A673 (cell line): ENCODE measurements at regions not wholly inside any gene's neighbourhood (a gene's known extent, or its start where the extent isn't known, plus 50 kb on each side); places are given as distances from the start of the nearest gene placed in this dataset.

Source experiments
- BruUV-seq: library from RNA; stranded (reverse); fragments of 400-500 nt; replicated peaks from 2 replicates; lab custom pipeline; 2021; lab: Mats Ljungman, UMichigan
- CTCF ChIA-PET: fragments of 300-600 bp; sonication (Branson Sonifier 250); formaldehyde crosslinking; loops from one replicate; lab custom pipeline; 2022; ENCODE audit warnings: antibody characterized with exemption; lab: Charles Lee
- POLR2A ChIA-PET: fragments of 300-600 bp; sonication (Branson Sonifier 250); formaldehyde crosslinking; loops from one replicate; lab custom pipeline; 2022; ENCODE audit warnings: antibody characterized with exemption; ENCODE audit not compliant: low non-redundant PET; lab: Charles Lee
- DNase-seq: peaks from one replicate; pipeline ENCODE4 v3.0.0-alpha.2; 2015; ENCODE audit warnings: low spot score
- H3K27ac ChIP-seq: fragments of 200-600 bp; sonication (generic); 2 replicates; pipeline ENCODE4 v1.5.1; 2016; ENCODE audit warnings: mixed run types, low read depth, mild to moderate bottlenecking, mixed read lengths, antibody characterized with exemption, low read length; ENCODE audit not compliant: poor library complexity, severe bottlenecking
- H3K27me3 ChIP-seq: fragments of 200-600 bp; sonication (generic); replicated peaks from 2 replicates; pipeline ENCODE4 v1.6.1; 2017; ENCODE audit warnings: mixed run types, low read depth, mild to moderate bottlenecking, mixed read lengths, antibody characterized with exemption, low read length; ENCODE audit not compliant: insufficient read depth, poor library complexity
- H3K36me3 ChIP-seq: fragments of 200-600 bp; sonication (generic); 2 replicates; pipeline ENCODE4 v1.6.1; 2016; ENCODE audit warnings: mixed run types, mild to moderate bottlenecking, mixed read lengths, antibody characterized with exemption, low read length; ENCODE audit not compliant: insufficient read depth, poor library complexity, severe bottlenecking
- H3K4me1 ChIP-seq: fragments of 200-600 bp; sonication (generic); 2 replicates; pipeline ENCODE4 v1.6.1; 2017; ENCODE audit warnings: mixed run types, mild to moderate bottlenecking, mixed read lengths, antibody characterized with exemption, low read length; ENCODE audit not compliant: insufficient read depth, poor library complexity, severe bottlenecking
- H3K4me3 ChIP-seq: fragments of 200-600 bp; sonication (generic); 2 replicates; pipeline ENCODE4 v1.5.1; 2016; ENCODE audit warnings: low read depth, mixed run types, mild to moderate bottlenecking, mixed read lengths, low read length; ENCODE audit not compliant: poor library complexity, severe bottlenecking
- H3K9me3 ChIP-seq: fragments of 200-600 bp; sonication (generic); 2 replicates; pipeline ENCODE4 v1.6.1; 2016; ENCODE audit warnings: mixed run types, low read depth, mild to moderate bottlenecking, mixed read lengths, antibody characterized with exemption, low read length; ENCODE audit not compliant: poor library complexity, severe bottlenecking
- EZH2 ChIP-seq: fragments of 200-600 bp; sonication (generic); IDR thresholded peaks from 2 replicates; pipeline ENCODE4 v1.6.1; 2017; ENCODE audit warnings: borderline replicate concordance, low read depth, mild to moderate bottlenecking, mixed read lengths, antibody characterized with exemption, low read length; ENCODE audit not compliant: poor library complexity, severe bottlenecking
- intact Hi-C: fragments of 100-400 bp; cut with micrococcal nuclease; formaldehyde crosslinking; loops from one replicate; pipeline ENCODE4 v1.10.0; 2022; ENCODE audit not compliant: unreplicated experiment
- TF ChIP-seq, protein P1 (sequence below): fragments of 300-800, 200-600 bp; sonication (generic); conservative IDR thresholded peaks from 2 replicates; pipeline ENCODE4 v1.5.1; 2017; ENCODE audit warnings: low read depth, mild to moderate bottlenecking, antibody characterized with exemption, low read length, moderate library complexity, mixed read lengths

DNA sequence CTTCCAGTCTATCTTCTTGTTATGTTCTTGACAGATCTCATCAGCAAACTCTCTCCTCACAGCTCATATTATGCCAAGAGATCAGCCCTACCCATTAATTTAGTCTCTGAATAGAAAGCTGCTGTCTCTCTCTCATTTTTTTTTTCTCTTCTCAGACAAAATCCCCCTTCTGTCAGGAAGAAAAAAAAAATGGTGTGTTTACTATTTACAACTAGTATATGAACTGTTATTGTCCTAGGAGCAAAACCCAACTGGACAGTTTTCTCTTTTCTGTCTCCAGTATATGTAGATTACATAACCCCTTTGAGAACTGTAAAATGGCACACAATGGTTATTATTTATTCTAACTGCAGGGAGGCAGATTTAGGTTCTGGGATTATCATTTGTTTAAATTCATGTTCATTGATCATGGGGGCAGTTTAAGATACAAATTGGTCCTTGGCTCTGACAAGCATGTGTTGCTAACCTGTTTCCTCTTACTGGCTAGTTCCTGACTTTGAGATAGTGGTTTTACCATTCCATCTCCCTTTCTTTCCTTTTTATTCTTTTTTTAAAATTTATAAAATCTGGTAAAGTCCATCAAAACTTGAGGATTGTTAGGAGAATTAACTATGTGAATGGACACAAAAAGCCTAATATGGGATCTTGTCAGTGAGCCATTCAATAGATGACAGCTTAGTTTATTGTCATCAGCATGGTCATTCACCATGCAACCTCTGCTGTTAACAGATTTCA lies 210.0 kb upstream of the PAPPA start:
- no TSS peak for BruUV-seq
- ChIA-PET CTCF (no interaction called here), POLR2A (interaction anchor here (0.6 kb wide), 1 partner anchor 10 kb away, joined by 3 read pairs; no protein-coding TSS in a partner anchor)

DNA sequence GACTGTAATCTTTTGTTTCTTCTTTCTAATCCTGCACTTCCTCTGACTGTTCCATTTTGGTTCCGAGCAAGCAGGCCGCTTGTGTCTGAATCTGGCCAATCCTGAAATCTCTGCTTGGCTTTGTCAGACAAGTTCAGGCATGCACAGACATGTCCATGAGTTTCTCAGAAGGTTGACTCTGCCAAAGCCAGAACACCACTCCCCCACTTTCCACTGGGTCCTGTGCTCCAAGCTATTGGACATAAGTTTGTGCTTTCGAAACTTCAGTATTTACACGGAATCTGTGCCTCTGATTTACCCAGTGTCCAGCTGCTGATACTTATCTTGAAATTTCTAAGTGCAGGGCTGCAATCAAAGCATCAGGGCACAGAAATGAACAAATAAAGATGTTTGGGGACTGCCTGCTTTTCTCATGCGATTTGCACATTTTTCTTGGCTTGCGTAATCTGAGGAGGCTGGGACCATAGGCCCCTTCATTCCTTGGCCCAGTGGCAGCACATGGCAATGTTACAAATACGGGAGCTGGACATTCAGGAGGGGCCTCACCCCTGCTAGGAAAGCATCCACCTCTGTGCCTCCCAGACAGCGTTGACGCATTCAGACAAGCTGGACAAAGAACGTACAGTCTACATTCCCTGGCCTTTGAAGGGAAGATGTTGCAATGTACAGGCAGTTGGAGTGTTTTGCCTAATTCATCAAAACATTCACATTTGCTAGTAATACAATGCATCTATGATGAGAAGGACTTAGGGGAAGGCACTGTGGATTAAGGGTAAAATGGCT lies 209.2 kb upstream of the PAPPA start:
- Histone ChIP-seq H3K4me3 (no peak overlapping the region), H3K36me3 (no peaks in the 10 kb centered on the region), H3K4me1 (peaks cover 24% of the 10 kb centered on the region), H3K9me3 (no peaks in the 10 kb centered on the region), H3K27me3 (no peaks in the 10 kb centered on the region), H3K27ac (peak overlapping the region; percentile 70)
- POLR2A ChIA-PET, result interaction anchor here (0.6 kb wide), 1 partner anchor 10 kb away, joined by 3 read pairs; no protein-coding TSS in a partner anchor
- TF ChIP-seq, protein P1, sequence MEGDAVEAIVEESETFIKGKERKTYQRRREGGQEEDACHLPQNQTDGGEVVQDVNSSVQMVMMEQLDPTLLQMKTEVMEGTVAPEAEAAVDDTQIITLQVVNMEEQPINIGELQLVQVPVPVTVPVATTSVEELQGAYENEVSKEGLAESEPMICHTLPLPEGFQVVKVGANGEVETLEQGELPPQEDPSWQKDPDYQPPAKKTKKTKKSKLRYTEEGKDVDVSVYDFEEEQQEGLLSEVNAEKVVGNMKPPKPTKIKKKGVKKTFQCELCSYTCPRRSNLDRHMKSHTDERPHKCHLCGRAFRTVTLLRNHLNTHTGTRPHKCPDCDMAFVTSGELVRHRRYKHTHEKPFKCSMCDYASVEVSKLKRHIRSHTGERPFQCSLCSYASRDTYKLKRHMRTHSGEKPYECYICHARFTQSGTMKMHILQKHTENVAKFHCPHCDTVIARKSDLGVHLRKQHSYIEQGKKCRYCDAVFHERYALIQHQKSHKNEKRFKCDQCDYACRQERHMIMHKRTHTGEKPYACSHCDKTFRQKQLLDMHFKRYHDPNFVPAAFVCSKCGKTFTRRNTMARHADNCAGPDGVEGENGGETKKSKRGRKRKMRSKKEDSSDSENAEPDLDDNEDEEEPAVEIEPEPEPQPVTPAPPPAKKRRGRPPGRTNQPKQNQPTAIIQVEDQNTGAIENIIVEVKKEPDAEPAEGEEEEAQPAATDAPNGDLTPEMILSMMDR, result no peak
- no peak for TF ChIP-seq EZH2
- intact Hi-C loops, result no loop called here
- peak; percentile 77 for DNase-seq
- no TSS peak for BruUV-seq
- CTCF ChIA-PET, result no interaction called here

More for the DNA sequence above, 210.0 kb upstream of the PAPPA start:
- no peak for TF ChIP-seq EZH2
- TF ChIP-seq, protein P1, result no peak
- Histone ChIP-seq H3K4me1 (peaks cover 24% of the 10 kb centered on the region), H3K4me3 (no peak overlapping the region), H3K9me3 (no peaks in the 10 kb centered on the region), H3K27me3 (no peaks in the 10 kb centered on the region), H3K36me3 (no peaks in the 10 kb centered on the region), H3K27ac (peak overlapping the region; percentile 70)
- intact Hi-C loops, result no loop called here
- no peak for DNase-seq

DNA sequence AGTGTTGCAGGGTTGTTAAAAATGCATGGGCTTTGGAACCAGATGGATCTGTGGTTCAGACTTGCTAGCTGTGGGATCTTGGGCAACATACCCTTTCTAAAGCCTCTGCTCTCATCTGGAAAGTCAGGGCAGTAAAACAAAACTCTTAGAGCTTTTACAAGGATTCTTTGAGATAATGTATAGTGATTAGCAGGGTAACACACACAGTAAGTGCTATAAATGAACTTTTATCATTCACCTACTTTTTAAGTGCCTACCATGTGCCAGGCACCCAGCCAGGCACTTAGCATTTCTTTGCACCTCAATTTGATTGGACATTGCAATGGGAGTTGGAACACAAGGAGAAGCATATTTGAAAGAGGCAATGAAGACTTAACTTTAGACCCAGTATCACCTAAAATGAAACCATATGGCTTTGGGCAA lies 208.6 kb upstream of the PAPPA start:
- DNase-seq, result no peak
- intact Hi-C loops, result no loop called here
- ChIA-PET POLR2A (no interaction called here), CTCF (no interaction called here)
- H3K4me1 ChIP-seq, result peaks cover 24% of the 10 kb centered on the region
- peak overlapping the region; percentile 70 for H3K27ac ChIP-seq
- TF ChIP-seq EZH2, result no peak
- H3K4me3 ChIP-seq, result no peak overlapping the region
- H3K36me3 ChIP-seq, result no peaks in the 10 kb centered on the region
- H3K27me3 ChIP-seq, result no peaks in the 10 kb centered on the region
- no TSS peak for BruUV-seq
- no peaks in the 10 kb centered on the region for H3K9me3 ChIP-seq
